ENCODE measurements at regions not wholly inside any gene's neighbourhood (a gene's known extent, or its start where the extent isn't known, plus 50 kb on each side); places are given as distances from the start of the nearest gene placed in this dataset.

GRCh38 chr7:28291559-28291958 is 111.0 kb upstream of the JAZF1 start:
- TF ChIP-seq ZFX (IDR thresholded peaks at IDR 0.05) (no peak), CTCF (conservative IDR thresholded peaks at IDR 0.05) (no peak)
- no peak overlapping the region for H3K27ac ChIP-seq

- TF ChIP-seq CTCF (conservative IDR thresholded peaks at IDR 0.05) = no peak
- no peak for TF ChIP-seq ZFX (IDR thresholded peaks at IDR 0.05)
- no peak overlapping the region for H3K27ac ChIP-seq
These were observed 112.4 kb upstream of the JAZF1 start for GRCh38 chr7:28292834-28293526.

GRCh38 chr7:28293527-28293835 is 112.9 kb upstream of the JAZF1 start:
- TF ChIP-seq ZFX (IDR thresholded peaks at IDR 0.05) (no peak), CTCF (conservative IDR thresholded peaks at IDR 0.05) (no peak)
- H3K27ac ChIP-seq = no peak overlapping the region

- TF ChIP-seq ZFX (IDR thresholded peaks at IDR 0.05) (no peak), CTCF (conservative IDR thresholded peaks at IDR 0.05) (peak; percentile 78)
- no peak overlapping the region for H3K27ac ChIP-seq
These were observed 115.5 kb upstream of the CREB5 start for GRCh38 chr7:28296571-28297483.

- H3K27ac ChIP-seq = no peak overlapping the region
- no peak for TF ChIP-seq ZFX (IDR thresholded peaks at IDR 0.05)
- no peak for TF ChIP-seq CTCF (conservative IDR thresholded peaks at IDR 0.05)
These were observed 114.4 kb upstream of the CREB5 start for GRCh38 chr7:28297801-28298459.

- TF ChIP-seq ZFX (IDR thresholded peaks at IDR 0.05) (no peak), CTCF (conservative IDR thresholded peaks at IDR 0.05) (peak; percentile 74)
- no peak overlapping the region for H3K27ac ChIP-seq
These were observed 113.3 kb upstream of the CREB5 start for GRCh38 chr7:28298870-28299518.

Data from C4-2B (cell line).